Spinal cord (tissue), 9 donors: ENCODE measurements at regions not wholly inside any gene's neighbourhood (a gene's known extent, or its start where the extent isn't known, plus 50 kb on each side); places are given as distances from the start of the nearest gene placed in this dataset.

Experiments
- DNase-seq, 6 donors: peaks; one replicate each; pipeline versions ENCODE4 v3.0.0 to v3.0.0-alpha.2; 2013 to 2015; ENCODE audit warnings: low spot score in 6 of 6, low read depth in 4 of 6
- H3K27ac ChIP-seq: one replicate; pipeline ENCODE4 v1.5.1; 2013; ENCODE audit warnings: low read depth, low read length, control low read depth
- H3K27me3 ChIP-seq: one replicate; pipeline ENCODE4 v1.6.1; 2013; ENCODE audit warnings: low read length; ENCODE audit not compliant: control insufficient read depth, insufficient read depth
- H3K36me3 ChIP-seq: one replicate; pipeline ENCODE4 v1.6.1; 2013; ENCODE audit warnings: low read length; ENCODE audit not compliant: control insufficient read depth, insufficient read depth
- H3K4me1 ChIP-seq: one replicate; pipeline ENCODE4 v1.6.1; 2013; ENCODE audit warnings: low read length; ENCODE audit not compliant: control insufficient read depth, insufficient read depth
- H3K4me3 ChIP-seq: one replicate; pipeline ENCODE4 v1.5.1; 2013; ENCODE audit warnings: low read depth, low read length, control low read depth
- H3K9me3 ChIP-seq: one replicate; pipeline ENCODE4 v1.6.1; 2013; ENCODE audit warnings: low read length; ENCODE audit not compliant: control insufficient read depth, insufficient read depth
- WGBS: methylation state at CpG from one replicate; pipeline ENCODE4 v1.1.5; 2013; ENCODE audit warnings: missing lambda C conversion rate; ENCODE audit not compliant: insufficient coverage; 5-methylcytosine and 5-hydroxymethylcytosine counted together
- donor health status: healthy.

DNA sequence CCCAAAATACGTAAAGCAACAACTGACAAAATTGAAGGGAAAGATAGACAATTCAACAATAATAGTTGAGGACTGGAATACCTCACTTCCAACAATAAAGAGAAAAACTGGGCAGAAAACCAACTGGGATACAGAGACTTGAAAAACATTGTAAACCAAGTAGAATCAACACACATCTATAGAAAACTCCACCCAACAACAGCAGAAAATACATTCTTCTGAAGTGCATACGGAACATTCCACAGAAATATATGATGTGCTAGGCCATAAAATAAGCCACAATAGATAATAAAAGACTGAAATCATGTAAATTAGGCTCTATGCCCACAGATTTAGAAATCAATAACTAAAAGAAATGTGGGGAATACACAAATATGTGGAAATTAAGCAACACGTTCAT lies 98.4 kb upstream of the THBS1 start:
- Histone ChIP-seq H3K9me3 (no peaks in the 10 kb centered on the region), H3K4me3 (no peak overlapping the region), H3K27me3 (no peaks in the 10 kb centered on the region), H3K36me3 (no peaks in the 10 kb centered on the region), H3K4me1 (no peaks in the 10 kb centered on the region), H3K27ac (no peak overlapping the region)
- no peak for DNase-seq
- WGBS = no CpG with 5 or more reads among the region's 3 CpGs

DNA sequence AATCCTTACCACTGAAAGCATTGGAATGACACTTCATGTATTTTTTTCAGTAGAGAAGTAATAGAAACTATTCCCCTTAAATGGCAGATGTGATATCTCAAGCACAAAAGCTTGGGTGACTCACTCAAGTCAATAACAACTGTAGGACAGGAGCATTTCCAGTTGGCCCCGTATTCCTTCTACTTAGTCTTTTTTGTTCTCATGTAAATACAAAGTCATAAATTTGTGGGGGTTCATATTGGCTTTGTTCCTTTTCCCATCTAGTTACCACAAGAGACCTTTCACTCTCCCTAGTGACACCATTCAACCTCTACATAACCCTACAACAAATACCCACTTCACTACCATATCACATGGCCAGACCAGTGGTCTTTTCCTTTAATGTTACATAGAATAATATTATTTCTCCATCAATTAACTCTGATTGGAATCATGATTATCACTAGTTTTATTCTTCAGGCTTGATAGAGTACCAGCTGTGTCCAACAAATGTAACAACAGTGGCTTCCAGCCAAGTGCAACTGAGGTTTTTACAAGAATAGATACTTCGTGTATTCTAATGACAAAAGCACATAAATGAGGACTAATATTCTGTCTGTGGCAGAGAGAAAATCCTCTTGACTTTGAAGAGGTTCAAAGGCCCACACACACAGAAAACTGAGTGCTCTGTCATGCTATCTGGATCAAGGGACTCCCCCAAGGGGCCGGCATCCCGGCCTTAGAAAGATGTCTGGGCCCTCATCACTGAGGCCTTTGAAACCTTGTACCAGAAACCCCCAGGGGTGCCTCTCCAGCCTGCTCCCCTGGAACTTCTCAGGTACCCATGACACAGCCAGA lies 94.0 kb upstream of the THBS1 start:
- Histone ChIP-seq H3K36me3 (no peaks in the 10 kb centered on the region), H3K27me3 (no peaks in the 10 kb centered on the region), H3K27ac (no peak overlapping the region), H3K4me3 (no peak overlapping the region), H3K9me3 (no peaks in the 10 kb centered on the region), H3K4me1 (no peaks in the 10 kb centered on the region)
- WGBS = 100% methylated on average over 1 of the region's 4 CpGs
- DNase-seq = no peak

- no peak overlapping the region for H3K4me3 ChIP-seq
- no peaks in the 10 kb centered on the region for H3K9me3 ChIP-seq
- no peak for DNase-seq
- no peaks in the 10 kb centered on the region for H3K27me3 ChIP-seq
- H3K4me1 ChIP-seq = no peaks in the 10 kb centered on the region
- H3K36me3 ChIP-seq = no peaks in the 10 kb centered on the region
- H3K27ac ChIP-seq = no peak overlapping the region
These were observed 93.5 kb upstream of the THBS1 start for GRCh38 chr15:39487458-39487735.

DNA sequence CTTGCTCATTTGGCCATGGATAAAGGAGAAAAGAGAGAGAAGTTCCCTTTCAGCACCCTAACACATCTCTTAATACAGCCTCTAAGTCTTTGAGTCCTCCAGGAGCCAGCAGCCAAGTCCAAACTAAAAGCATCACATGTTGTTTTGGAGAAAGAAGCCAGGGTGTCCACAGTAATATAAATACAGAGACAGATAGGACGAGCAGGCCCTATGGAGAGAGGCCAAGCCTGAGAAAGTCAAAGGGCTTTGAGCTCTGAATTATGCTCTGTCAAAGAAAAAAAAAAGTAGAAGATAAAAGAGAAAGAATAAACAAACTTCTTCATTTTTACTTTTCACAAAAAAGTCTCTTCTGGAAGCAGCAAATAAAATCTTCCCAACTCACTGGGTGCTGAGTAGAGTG lies 92.4 kb upstream of the THBS1 start:
- H3K9me3 ChIP-seq = no peaks in the 10 kb centered on the region
- H3K27ac ChIP-seq = peak overlapping the region; percentile 49
- no peaks in the 10 kb centered on the region for H3K36me3 ChIP-seq
- no peaks in the 10 kb centered on the region for H3K27me3 ChIP-seq
- no peaks in the 10 kb centered on the region for H3K4me1 ChIP-seq
- DNase-seq = peak in 1 of 6 donors; percentile 69
- H3K4me3 ChIP-seq = no peak overlapping the region
- WGBS = no CpG with 5 or more reads among the region's 1 CpG

DNA sequence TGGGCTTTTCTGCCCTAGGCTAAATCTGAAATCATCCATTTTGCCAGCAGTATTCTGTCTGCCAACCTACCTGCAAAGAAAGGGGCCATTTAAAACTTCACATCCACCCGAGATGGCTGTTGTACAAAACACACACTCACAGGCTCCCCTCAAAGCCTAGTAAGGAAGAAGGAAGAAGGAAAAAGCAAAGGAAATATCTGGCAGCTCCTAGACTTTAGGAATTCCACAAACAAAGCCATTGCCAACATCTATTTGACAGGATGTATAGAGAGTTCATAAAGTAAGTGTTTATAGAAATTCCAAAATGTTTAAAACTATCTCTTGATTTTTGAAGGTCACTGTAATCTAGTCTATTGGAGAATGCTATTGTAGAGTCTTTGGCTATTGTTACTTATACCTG lies 91.9 kb upstream of the THBS1 start:
- Histone ChIP-seq H3K27ac (peak overlapping the region; percentile 49), H3K27me3 (no peaks in the 10 kb centered on the region), H3K4me3 (no peak overlapping the region), H3K4me1 (no peaks in the 10 kb centered on the region), H3K36me3 (no peaks in the 10 kb centered on the region), H3K9me3 (no peaks in the 10 kb centered on the region)
- DNase-seq = no peak
- no CpG with 5 or more reads among the region's 1 CpG for WGBS

- Histone ChIP-seq H3K36me3 (no peaks in the 10 kb centered on the region), H3K9me3 (no peaks in the 10 kb centered on the region), H3K4me3 (no peak overlapping the region), H3K4me1 (no peaks in the 10 kb centered on the region), H3K27ac (no peak overlapping the region), H3K27me3 (no peaks in the 10 kb centered on the region)
- DNase-seq = no peak
- 89% methylated on average over 5 of the region's 12 CpGs for WGBS
These were observed 89.6 kb upstream of the THBS1 start for GRCh38 chr15:39491115-39491885.

DNA sequence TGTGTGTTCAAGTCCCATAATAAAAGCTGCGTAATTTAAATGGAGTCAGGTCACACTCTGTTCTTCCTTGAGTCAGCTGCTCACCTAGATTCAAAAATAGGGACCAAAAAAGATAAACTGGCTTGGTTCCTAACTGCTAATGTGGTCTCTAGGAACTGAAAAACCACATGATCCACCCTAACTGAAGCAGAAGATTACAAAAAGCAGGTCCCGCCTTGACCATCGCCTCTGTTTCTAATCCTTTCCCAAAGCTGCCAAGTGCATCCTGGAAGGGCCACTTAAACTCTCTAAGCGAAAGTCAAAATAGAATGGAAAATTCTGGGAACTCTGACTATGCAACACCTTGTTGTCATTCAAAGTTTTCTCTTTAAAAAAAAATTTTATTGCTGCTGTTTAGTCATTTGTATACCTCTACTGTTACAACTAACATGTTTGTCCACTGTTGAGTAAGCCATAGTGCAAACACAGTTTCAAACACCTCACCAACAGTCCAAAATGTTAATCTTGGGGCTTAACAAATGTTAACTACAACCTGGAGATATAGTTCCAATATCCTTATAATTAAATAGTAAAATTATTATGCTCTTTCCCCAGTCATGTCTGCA lies 88.9 kb upstream of the THBS1 start:
- H3K4me3 ChIP-seq = no peak overlapping the region
- no peak for DNase-seq
- no peaks in the 10 kb centered on the region for H3K9me3 ChIP-seq
- H3K4me1 ChIP-seq = peaks cover 3% of the 10 kb centered on the region
- H3K36me3 ChIP-seq = no peaks in the 10 kb centered on the region
- no peaks in the 10 kb centered on the region for H3K27me3 ChIP-seq
- 33% methylated on average over 2 of the region's 4 CpGs for WGBS
- H3K27ac ChIP-seq = no peak overlapping the region

GRCh38 chr15:39493424-39494067 lies 87.3 kb upstream of the THBS1 start:
- H3K4me3 ChIP-seq = no peak overlapping the region
- H3K27ac ChIP-seq = no peak overlapping the region
- DNase-seq = no peak
- no peaks in the 10 kb centered on the region for H3K27me3 ChIP-seq
- 100% methylated on average over 2 of the region's 3 CpGs for WGBS
- no peaks in the 10 kb centered on the region for H3K36me3 ChIP-seq
- no peaks in the 10 kb centered on the region for H3K9me3 ChIP-seq
- H3K4me1 ChIP-seq = peaks cover 7% of the 10 kb centered on the region

GRCh38 chr15:39494462-39494861 lies 86.4 kb upstream of the THBS1 start:
- WGBS = 94% methylated on average over 2 of the region's 2 CpGs
- H3K4me1 ChIP-seq = peaks cover 7% of the 10 kb centered on the region
- no peak overlapping the region for H3K4me3 ChIP-seq
- DNase-seq = no peak
- no peaks in the 10 kb centered on the region for H3K27me3 ChIP-seq
- no peaks in the 10 kb centered on the region for H3K9me3 ChIP-seq
- H3K27ac ChIP-seq = no peak overlapping the region
- H3K36me3 ChIP-seq = no peaks in the 10 kb centered on the region
